ENCODE measurements at regions not wholly inside any gene's neighbourhood (a gene's known extent, or its start where the extent isn't known, plus 50 kb on each side); places are given as distances from the start of the nearest gene placed in this dataset.

GRCh38 chr2:128563348-128563687, 244.7 kb upstream of the HS6ST1 start:
- no peak overlapping the region for H3K27ac ChIP-seq

DNA sequence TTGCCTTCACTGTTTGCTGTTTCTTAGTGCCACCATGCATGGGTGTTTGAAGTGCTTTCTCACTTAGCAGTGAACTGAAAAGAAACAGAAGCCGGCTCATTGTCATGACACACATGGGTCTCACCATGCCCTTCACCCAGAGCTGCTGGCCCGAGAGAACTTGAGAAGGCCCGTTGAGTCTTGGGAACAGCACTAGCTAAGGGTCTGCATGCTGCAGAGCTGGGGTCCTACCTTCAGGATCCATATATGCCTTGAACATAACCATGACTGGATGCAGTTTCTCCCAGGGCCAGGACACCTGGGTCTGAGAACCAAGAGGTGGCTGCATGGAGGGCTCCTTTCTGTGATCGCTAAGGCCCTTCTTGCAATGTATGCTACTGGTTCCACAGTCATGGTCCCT, 245.5 kb upstream of the HS6ST1 start:
- no peak for TF ChIP-seq CTCF (IDR thresholded peaks at IDR 0.05)
- Histone ChIP-seq H2AFZ (no peak overlapping the region), H3K4me2 (ENCODE audit: low read length) (no peak overlapping the region), H3K79me2 (no peaks in the 10 kb centered on the region), H3K4me3 (ENCODE audit: low read depth, low read length) (no peak overlapping the region), H3K36me3 (ENCODE audit: control insufficient read depth, insufficient read depth, low read length) (no peaks in the 10 kb centered on the region), H3K4me1 (no peaks in the 10 kb centered on the region), H3K9ac (no peak overlapping the region), H3K27me3 (ENCODE audit: control insufficient read depth, insufficient read depth, low read length) (no peaks in the 10 kb centered on the region), H3K9me3 (ENCODE audit: control insufficient read depth, low read length) (no peaks in the 10 kb centered on the region), H3K27ac (no peak overlapping the region)

More at GRCh38 chr2:128563348-128563687, 244.7 kb upstream of the HS6ST1 start:
- no peaks in the 10 kb centered on the region for H3K36me3 ChIP-seq (ENCODE audit: control insufficient read depth, insufficient read depth, low read length)
- no peaks in the 10 kb centered on the region for H3K27me3 ChIP-seq (ENCODE audit: control insufficient read depth, insufficient read depth, low read length)
- no peak overlapping the region for H3K9ac ChIP-seq
- H3K4me1 ChIP-seq, result no peaks in the 10 kb centered on the region
- no peaks in the 10 kb centered on the region for H3K79me2 ChIP-seq
- no peaks in the 10 kb centered on the region for H3K9me3 ChIP-seq (ENCODE audit: control insufficient read depth, low read length)
- no peak overlapping the region for H3K4me2 ChIP-seq (ENCODE audit: low read length)
- H2AFZ ChIP-seq, result no peak overlapping the region
- H3K4me3 ChIP-seq (ENCODE audit: low read depth, low read length), result no peak overlapping the region
- no peak for TF ChIP-seq CTCF (IDR thresholded peaks at IDR 0.05)

DNA sequence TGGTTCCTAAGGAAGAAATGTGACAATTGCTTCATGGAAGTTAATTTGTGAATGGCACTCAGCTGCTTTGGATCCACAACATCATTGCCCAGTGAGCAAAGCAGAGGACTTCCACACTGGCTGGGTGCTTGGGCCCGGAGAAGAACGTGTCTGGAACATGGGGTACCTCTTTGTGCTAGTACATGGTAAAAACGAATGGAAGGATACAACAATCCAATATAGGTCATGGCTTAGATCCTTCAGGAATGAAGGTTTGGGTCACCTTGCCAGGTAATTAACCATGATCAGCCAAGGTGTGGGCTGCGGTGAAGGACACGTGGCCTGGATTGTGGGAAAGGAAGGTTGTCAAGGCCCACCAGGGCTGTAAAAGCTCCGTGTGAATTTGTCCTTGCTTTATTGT, 245.9 kb upstream of the HS6ST1 start:
- Histone ChIP-seq H3K4me3 (ENCODE audit: low read depth, low read length) (no peak overlapping the region), H3K9me3 (ENCODE audit: control insufficient read depth, low read length) (no peaks in the 10 kb centered on the region)
- TF ChIP-seq CTCF (IDR thresholded peaks at IDR 0.05), result no peak

DNA sequence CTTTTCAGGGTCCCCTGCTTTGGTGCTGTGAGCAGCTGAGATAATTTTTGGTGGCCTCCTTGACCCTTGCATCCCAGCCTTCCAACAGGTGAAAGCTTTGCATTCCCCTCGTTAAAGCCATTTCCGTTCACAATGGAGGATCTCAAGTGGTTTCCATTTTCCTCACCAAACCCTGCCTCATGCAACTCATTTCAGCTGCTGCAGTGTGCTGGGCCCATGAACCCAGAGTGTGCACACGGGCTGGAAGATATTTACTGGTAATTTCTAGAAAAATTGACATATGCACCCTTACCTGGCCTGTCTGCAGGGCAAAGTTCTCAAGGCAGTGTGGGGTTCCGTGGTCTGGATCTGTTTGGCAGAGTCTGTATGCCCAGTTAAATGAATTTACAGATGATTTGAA, 246.8 kb upstream of the HS6ST1 start:
- H3K4me2 ChIP-seq (ENCODE audit: low read length), result no peak overlapping the region
- H3K27ac ChIP-seq, result no peak overlapping the region
- H3K9me3 ChIP-seq (ENCODE audit: control insufficient read depth, low read length), result no peaks in the 10 kb centered on the region
- H3K4me1 ChIP-seq, result no peaks in the 10 kb centered on the region
- H3K79me2 ChIP-seq, result no peaks in the 10 kb centered on the region
- H2AFZ ChIP-seq, result no peak overlapping the region
- H3K9ac ChIP-seq, result no peak overlapping the region
- TF ChIP-seq CTCF (IDR thresholded peaks at IDR 0.05), result no peak
- H3K36me3 ChIP-seq (ENCODE audit: control insufficient read depth, insufficient read depth, low read length), result no peaks in the 10 kb centered on the region
- H3K4me3 ChIP-seq (ENCODE audit: low read depth, low read length), result no peak overlapping the region
- no peaks in the 10 kb centered on the region for H3K27me3 ChIP-seq (ENCODE audit: control insufficient read depth, insufficient read depth, low read length)

More for the DNA sequence above, 245.9 kb upstream of the HS6ST1 start:
- Histone ChIP-seq H3K9ac (no peak overlapping the region), H3K27me3 (ENCODE audit: control insufficient read depth, insufficient read depth, low read length) (no peaks in the 10 kb centered on the region), H2AFZ (no peak overlapping the region), H3K27ac (no peak overlapping the region), H3K36me3 (ENCODE audit: control insufficient read depth, insufficient read depth, low read length) (no peaks in the 10 kb centered on the region), H3K4me1 (no peaks in the 10 kb centered on the region), H3K4me2 (ENCODE audit: low read length) (no peak overlapping the region), H3K79me2 (no peaks in the 10 kb centered on the region)

- H3K79me2 ChIP-seq, result no peaks in the 10 kb centered on the region
- no peak for TF ChIP-seq CTCF (IDR thresholded peaks at IDR 0.05)
- H3K4me3 ChIP-seq (ENCODE audit: low read depth, low read length), result no peak overlapping the region
- H3K4me2 ChIP-seq (ENCODE audit: low read length), result no peak overlapping the region
- no peaks in the 10 kb centered on the region for H3K36me3 ChIP-seq (ENCODE audit: control insufficient read depth, insufficient read depth, low read length)
- no peak overlapping the region for H3K9ac ChIP-seq
- no peak overlapping the region for H3K27ac ChIP-seq
- H3K9me3 ChIP-seq (ENCODE audit: control insufficient read depth, low read length), result no peaks in the 10 kb centered on the region
- H2AFZ ChIP-seq, result no peak overlapping the region
- no peaks in the 10 kb centered on the region for H3K4me1 ChIP-seq
- H3K27me3 ChIP-seq (ENCODE audit: control insufficient read depth, insufficient read depth, low read length), result no peaks in the 10 kb centered on the region
Measured at GRCh38 chr2:128566671-128567070, 248.0 kb upstream of the HS6ST1 start.

All from parathyroid adenoma (tissue), 2 donors.